ENCODE measurements at regions not wholly inside any gene's neighbourhood (a gene's known extent, or its start where the extent isn't known, plus 50 kb on each side); places are given as distances from the start of the nearest gene placed in this dataset.

GRCh38 chr2:6617794-6618193 lies 247.9 kb downstream of the CMPK2 start:
- CTCF ChIA-PET (ENCODE audit: low intra/inter-chr PET ratio, low total read pairs) = no interaction called here
- no peaks in the 10 kb centered on the region for H3K36me3 ChIP-seq (replicated peaks in 1 of 2; ENCODE audit: control insufficient read depth in 1 of 2, insufficient read depth in 2 of 2, low read length in 2 of 2)
- ATAC-seq (no peak), FAIRE-seq (no peak), DNase-seq (ENCODE audit: low spot score) (no peak)
- no peaks in the 10 kb centered on the region for H3K79me2 ChIP-seq (ENCODE audit: insufficient read depth, low read length)
- TF ChIP-seq HMGXB3 (CRISPR knock-in tag; IDR thresholded peaks at IDR 0.05; ENCODE audit: borderline replicate concordance) (no peak), ZNF430 (CRISPR knock-in tag; IDR thresholded peaks at IDR 0.05) (no peak), KLF16 (CRISPR knock-in tag; IDR thresholded peaks at IDR 0.05) (no peak), ZBTB3 (CRISPR knock-in tag; IDR thresholded peaks at IDR 0.05; ENCODE audit: borderline replicate concordance, low read depth) (no peak), ZFAT (CRISPR knock-in tag; conservative IDR thresholded peaks at IDR 0.05) (no peak), ZNF800 (CRISPR knock-in tag; IDR thresholded peaks at IDR 0.05) (no peak), YEATS4 (CRISPR knock-in tag; IDR thresholded peaks at IDR 0.05; ENCODE audit: borderline replicate concordance) (no peak)
- H3K9me3 ChIP-seq (ENCODE audit: low read length) = peaks cover 35% of the 10 kb centered on the region
- no peak overlapping the region for H3K27ac ChIP-seq (ENCODE audit: extremely low read length, insufficient read depth, low read length)
- no peaks in the 10 kb centered on the region for H4K20me1 ChIP-seq (ENCODE audit: insufficient read depth, low read length)
- no peak overlapping the region for H3K4me2 ChIP-seq (ENCODE audit: low read depth, low read length)
- in situ Hi-C loops (cut with HindIII; ENCODE audit: extremely low pct_ligation_motif_present, low pct_unique_long_range_greater_than_20kb) = no loop called here
- intact Hi-C loops (cut with micrococcal nuclease; ENCODE audit: unreplicated experiment) = no loop called here
- H3K4me1 ChIP-seq (ENCODE audit: insufficient read depth, low read length) = no peaks in the 10 kb centered on the region
- 0% methylated on average over 4 of the region's 4 CpGs for WGBS (ENCODE audit: low lambda C conversion rate)
- H3K9ac ChIP-seq (ENCODE audit: insufficient read depth, low read depth, low read length) = no peak overlapping the region
- BruUV-seq (replicated peaks) = no TSS peak
- H3K27me3 ChIP-seq (ENCODE audit: control insufficient read depth in 1 of 2, insufficient read depth in 2 of 2, low read length in 2 of 2) = no peaks in the 10 kb centered on the region
- no peak overlapping the region for H3K4me3 ChIP-seq (replicated peaks in 1 of 3; ENCODE audit: insufficient read depth in 1 of 3, low read depth in 2 of 3, low read length in 3 of 3)
- POLR2A ChIA-PET = no interaction called here
- no peak overlapping the region for H2AFZ ChIP-seq (ENCODE audit: low read length)

Measured in HepG2 (cell line).